ENCODE measurements at regions not wholly inside any gene's neighbourhood (a gene's known extent, or its start where the extent isn't known, plus 50 kb on each side); places are given as distances from the start of the nearest gene placed in this dataset.

DNA sequence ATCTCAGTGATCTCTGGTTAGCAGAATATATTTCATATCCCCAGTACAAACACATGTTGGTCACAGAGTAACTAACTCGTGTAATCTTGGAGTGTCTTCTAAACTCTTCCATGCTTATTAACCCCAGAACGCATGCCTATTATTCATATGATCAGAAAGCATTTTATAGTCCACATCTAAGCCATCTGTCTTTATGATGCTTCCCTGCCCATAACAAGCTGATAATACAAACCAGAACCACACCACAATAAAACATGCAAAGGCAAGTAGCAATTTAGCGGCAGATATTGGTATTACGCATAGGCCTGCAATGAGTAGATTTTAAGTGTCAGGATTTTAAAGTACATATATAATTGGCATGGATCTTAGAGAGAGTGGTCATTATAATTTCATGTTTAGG is 120.0 kb upstream of the PRKCQ start:
- TF ChIP-seq, protein P1, sequence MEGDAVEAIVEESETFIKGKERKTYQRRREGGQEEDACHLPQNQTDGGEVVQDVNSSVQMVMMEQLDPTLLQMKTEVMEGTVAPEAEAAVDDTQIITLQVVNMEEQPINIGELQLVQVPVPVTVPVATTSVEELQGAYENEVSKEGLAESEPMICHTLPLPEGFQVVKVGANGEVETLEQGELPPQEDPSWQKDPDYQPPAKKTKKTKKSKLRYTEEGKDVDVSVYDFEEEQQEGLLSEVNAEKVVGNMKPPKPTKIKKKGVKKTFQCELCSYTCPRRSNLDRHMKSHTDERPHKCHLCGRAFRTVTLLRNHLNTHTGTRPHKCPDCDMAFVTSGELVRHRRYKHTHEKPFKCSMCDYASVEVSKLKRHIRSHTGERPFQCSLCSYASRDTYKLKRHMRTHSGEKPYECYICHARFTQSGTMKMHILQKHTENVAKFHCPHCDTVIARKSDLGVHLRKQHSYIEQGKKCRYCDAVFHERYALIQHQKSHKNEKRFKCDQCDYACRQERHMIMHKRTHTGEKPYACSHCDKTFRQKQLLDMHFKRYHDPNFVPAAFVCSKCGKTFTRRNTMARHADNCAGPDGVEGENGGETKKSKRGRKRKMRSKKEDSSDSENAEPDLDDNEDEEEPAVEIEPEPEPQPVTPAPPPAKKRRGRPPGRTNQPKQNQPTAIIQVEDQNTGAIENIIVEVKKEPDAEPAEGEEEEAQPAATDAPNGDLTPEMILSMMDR (IDR thresholded peaks at IDR 0.05; ENCODE audit: insufficient read depth, low read depth, low read length, missing control alignments), result no peak
- no peak overlapping the region for H3K4me3 ChIP-seq (ENCODE audit: low read length)
- no peak for DNase-seq (ENCODE audit: low read depth)

DNA sequence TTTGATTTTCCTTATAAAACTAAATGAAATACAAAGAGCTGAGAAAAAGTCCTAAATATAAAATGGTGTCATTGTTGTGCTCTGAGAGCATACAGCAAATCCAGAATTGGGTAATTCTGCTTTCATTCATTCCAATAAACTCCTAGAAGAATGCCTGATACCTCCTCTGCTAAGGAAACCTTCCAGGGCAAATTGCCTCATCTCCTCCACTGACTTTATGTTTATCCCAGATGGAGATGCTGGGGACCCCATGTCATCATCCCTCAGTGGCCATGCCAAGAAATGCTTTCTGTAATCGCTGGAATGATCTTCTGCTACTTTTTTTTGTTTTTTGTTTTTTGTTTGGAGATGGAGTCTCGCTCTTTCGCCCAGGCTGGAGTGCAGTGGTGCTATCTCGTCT is 119.3 kb upstream of the PRKCQ start:
- H3K4me3 ChIP-seq (ENCODE audit: low read length), result no peak overlapping the region
- no peak for DNase-seq (ENCODE audit: low read depth)
- TF ChIP-seq, protein P1 (IDR thresholded peaks at IDR 0.05; ENCODE audit: insufficient read depth, low read depth, low read length, missing control alignments), result no peak

DNA sequence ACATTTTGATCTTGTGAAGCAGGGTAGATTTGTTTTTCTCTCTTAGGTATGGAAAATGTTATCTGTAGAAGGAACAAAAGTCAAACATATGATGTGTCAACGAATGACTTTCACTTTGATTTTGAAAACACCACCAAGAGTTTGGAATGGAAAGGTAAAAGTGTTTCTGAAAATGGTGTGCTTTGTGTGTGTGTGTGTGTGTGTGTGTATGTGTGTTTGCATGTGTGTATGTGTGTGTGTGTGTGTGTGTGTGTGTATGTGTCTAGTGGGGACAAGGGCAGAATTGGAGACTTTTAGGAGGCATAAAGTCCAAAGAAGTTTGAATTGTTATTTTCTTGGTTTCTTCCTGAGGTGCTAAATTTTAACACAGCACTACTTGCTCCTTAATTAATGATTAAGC is 115.4 kb upstream of the PRKCQ start:
- H3K4me3 ChIP-seq (ENCODE audit: low read length), result no peak overlapping the region
- TF ChIP-seq, protein P1 (IDR thresholded peaks at IDR 0.05; ENCODE audit: insufficient read depth, low read depth, low read length, missing control alignments), result no peak
- DNase-seq (ENCODE audit: low read depth), result no peak

DNA sequence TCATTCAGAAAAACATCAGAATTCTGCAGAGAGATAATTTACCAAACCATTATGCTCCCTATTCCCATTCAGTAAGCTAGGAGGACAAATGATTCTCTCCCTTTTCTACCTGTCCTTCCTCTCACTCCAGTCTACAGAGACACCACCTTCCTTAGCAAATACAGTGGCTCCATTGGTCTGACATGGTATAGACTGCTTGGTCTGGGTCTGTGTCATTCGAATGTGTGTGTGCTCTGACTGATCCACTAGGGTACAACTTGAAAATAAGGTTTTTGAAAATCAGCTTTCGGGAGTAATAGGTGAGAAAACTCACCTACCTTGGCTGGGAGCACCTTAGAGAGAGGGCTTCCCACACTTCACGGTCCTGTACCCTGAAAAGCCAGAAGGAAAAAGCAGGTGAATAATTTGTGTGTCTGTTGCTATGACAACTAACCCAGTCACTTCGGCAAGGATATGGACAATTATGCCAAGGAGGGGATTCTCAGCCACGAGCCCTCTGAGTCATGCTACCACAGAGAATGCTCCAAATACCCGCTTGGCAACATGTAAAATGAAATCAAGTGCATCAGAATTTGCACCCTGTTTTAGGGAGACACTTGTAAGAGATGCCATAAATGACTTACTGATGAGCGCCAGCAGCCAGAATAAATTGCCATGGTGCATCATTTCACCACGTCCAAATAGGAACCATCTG is 114.5 kb upstream of the PRKCQ start:
- DNase-seq (ENCODE audit: low read depth), result peak; percentile 9
- H3K4me3 ChIP-seq (ENCODE audit: low read length), result no peak overlapping the region
- TF ChIP-seq, protein P1 (IDR thresholded peaks at IDR 0.05; ENCODE audit: insufficient read depth, low read depth, low read length, missing control alignments), result no peak

DNA sequence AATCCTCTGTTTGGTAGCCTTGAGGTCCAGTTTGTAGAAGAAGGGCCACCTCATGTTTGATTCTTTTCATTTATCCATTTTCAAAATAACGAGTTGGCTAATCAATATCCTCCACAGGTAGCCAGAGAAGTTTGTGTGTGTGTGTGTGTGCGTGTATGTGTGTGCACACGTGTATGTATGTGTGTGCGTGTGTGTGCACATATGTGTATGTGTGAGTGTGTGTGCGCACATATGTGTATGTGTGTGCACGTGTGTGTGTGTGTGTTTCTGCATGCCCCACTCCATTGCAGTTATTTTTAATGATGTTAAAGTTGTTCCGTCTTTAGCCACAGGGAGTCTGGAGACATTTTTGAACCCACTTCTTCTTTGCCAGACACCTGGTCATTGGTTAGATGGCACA is 112.8 kb upstream of the PRKCQ start:
- no peak for DNase-seq (ENCODE audit: low read depth)
- TF ChIP-seq, protein P1 (IDR thresholded peaks at IDR 0.05; ENCODE audit: insufficient read depth, low read depth, low read length, missing control alignments), result no peak
- H3K4me3 ChIP-seq (ENCODE audit: low read length), result no peak overlapping the region

DNA sequence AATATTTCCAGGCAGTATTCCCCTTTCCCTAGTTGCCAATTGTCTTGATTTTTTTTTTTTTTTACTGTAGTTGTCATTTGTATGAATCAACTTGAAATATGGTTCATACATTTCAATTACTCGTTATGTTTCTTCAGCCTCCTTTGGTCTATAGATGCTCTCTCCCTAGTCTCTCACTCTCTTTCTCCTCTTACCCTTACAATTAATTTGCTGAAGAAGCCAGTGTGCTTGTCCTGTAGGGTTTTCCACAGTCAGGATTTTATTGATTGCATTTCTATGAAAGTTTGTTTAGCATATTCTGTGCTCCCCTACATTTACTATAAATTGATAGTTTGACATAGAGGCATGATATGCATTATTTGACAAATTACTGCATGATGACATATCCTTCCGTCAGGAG is 112.0 kb upstream of the PRKCQ start:
- no peak overlapping the region for H3K4me3 ChIP-seq (ENCODE audit: low read length)
- TF ChIP-seq, protein P1 (IDR thresholded peaks at IDR 0.05; ENCODE audit: insufficient read depth, low read depth, low read length, missing control alignments), result no peak
- no peak for DNase-seq (ENCODE audit: low read depth)

DNA sequence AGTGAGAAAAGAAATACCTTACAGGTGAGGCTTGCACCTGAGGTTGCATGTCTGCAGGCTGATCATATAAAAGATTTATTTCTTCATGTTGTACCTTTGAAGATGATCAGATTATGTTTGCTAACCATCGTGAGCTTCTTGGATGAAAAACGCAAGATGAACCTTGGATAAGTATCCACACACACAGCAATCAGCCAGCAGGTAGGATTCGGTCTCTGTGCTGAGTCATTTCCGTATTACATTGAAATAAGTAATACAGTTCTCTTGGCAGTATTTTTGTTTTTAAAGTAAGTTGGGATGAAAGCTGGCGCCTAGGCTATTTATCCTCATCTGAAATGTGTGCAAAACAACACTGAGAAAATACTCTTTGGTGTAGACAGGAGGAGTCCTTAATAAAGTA is 109.0 kb upstream of the PRKCQ start:
- TF ChIP-seq, protein P1 (IDR thresholded peaks at IDR 0.05; ENCODE audit: insufficient read depth, low read depth, low read length, missing control alignments), result no peak
- H3K4me3 ChIP-seq (ENCODE audit: low read length), result no peak overlapping the region
- DNase-seq (ENCODE audit: low read depth), result peak; percentile 46

Measured in epithelial cell of esophagus (primary cell).